ENCODE measurements at regions not wholly inside any gene's neighbourhood (a gene's known extent, or its start where the extent isn't known, plus 50 kb on each side); places are given as distances from the start of the nearest gene placed in this dataset.

DNA sequence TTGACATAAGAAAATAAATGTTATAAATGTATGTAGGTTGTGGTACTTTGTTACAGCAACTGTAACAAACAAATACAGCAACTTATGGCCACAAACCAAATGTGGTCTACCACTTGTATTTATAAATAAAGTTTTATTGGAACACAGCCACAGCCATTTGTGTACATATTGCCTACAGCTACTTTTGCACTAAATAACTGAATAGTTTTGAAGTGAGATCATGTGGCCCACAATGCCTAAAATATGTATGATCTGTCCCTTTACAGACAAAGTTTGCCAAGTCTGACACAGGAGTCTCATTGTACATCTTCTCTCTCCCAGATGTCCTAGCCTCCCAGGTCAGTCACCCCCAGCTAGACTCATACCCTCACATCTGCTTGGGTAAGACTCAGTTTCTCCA is 283.6 kb upstream of the PRDM9 start:
- Histone ChIP-seq H3K27ac (ENCODE audit: low read length) (no peak overlapping the region), H3K9me3 (ENCODE audit: control insufficient read depth, insufficient read depth, low read depth, low read length) (no peaks in the 10 kb centered on the region), H3K27me3 (ENCODE audit: control insufficient read depth, insufficient read depth, low read length) (no peaks in the 10 kb centered on the region), H3K4me3 (ENCODE audit: low read depth in 2 of 2, low read length in 2 of 2) (no peak overlapping the region), H3K4me1 (ENCODE audit: control insufficient read depth, insufficient read depth, low read length) (no peaks in the 10 kb centered on the region), H3K36me3 (ENCODE audit: control insufficient read depth, insufficient read depth, low read length) (no peaks in the 10 kb centered on the region)
- intact Hi-C loops (cut with micrococcal nuclease; ENCODE audit: unreplicated experiment) (no loop called here), in situ Hi-C loops (cut with HindIII; ENCODE audit: low pct_unique_long_range_greater_than_20kb, low sequenced_read_pairs) (no loop called here)
- no peak for ATAC-seq
- DNase-seq (ENCODE audit: low read depth, low spot score) = no peak
- POLR2A ChIA-PET = no interaction called here
- CTCF ChIA-PET = no interaction called here
- BruUV-seq (replicated peaks) = no TSS peak
- TF ChIP-seq SIN3A (IDR thresholded peaks at IDR 0.05; ENCODE audit: borderline replicate concordance, insufficient read depth, low read depth, low read length) = no peak
- TF ChIP-seq TCF7L2 (IDR thresholded peaks at IDR 0.05; ENCODE audit: low read depth, low read length) = no peak
- TF ChIP-seq REST (IDR thresholded peaks at IDR 0.05; ENCODE audit: insufficient read depth in 1 of 2, low read depth in 2 of 2, low read length in 1 of 2) = no peak

GRCh38 chr5:23221831-23222230 is 285.6 kb upstream of the PRDM9 start:
- intact Hi-C loops (cut with micrococcal nuclease; ENCODE audit: unreplicated experiment) = no loop called here
- no peak overlapping the region for H3K27ac ChIP-seq (ENCODE audit: low read length)
- no peak overlapping the region for H3K4me3 ChIP-seq (ENCODE audit: low read depth in 2 of 2, low read length in 2 of 2)
- no TSS peak for BruUV-seq (replicated peaks)
- DNase-seq (ENCODE audit: low read depth, low spot score) = no peak
- no peaks in the 10 kb centered on the region for H3K9me3 ChIP-seq (ENCODE audit: control insufficient read depth, insufficient read depth, low read depth, low read length)
- no peaks in the 10 kb centered on the region for H3K27me3 ChIP-seq (ENCODE audit: control insufficient read depth, insufficient read depth, low read length)
- TF ChIP-seq TCF7L2 (IDR thresholded peaks at IDR 0.05; ENCODE audit: low read depth, low read length) (no peak), CTCF (IDR thresholded peaks at IDR 0.05) (no peak), SIN3A (IDR thresholded peaks at IDR 0.05; ENCODE audit: borderline replicate concordance, insufficient read depth, low read depth, low read length) (no peak), POLR2AphosphoS5 (IDR thresholded peaks at IDR 0.05; ENCODE audit: low read depth, low read length) (no peak), REST (IDR thresholded peaks at IDR 0.05; ENCODE audit: insufficient read depth in 1 of 2, low read depth in 2 of 2, low read length in 1 of 2) (no peak)
- POLR2A ChIA-PET = no interaction called here
- H3K36me3 ChIP-seq (ENCODE audit: control insufficient read depth, insufficient read depth, low read length) = no peaks in the 10 kb centered on the region
- ATAC-seq = no peak
- in situ Hi-C loops (cut with HindIII; ENCODE audit: low pct_unique_long_range_greater_than_20kb, low sequenced_read_pairs) = no loop called here
- CTCF ChIA-PET = interaction anchor here (0.7 kb wide), 1 partner anchor 70 kb away, joined by 3 read pairs; no protein-coding TSS in a partner anchor
- no peaks in the 10 kb centered on the region for H3K4me1 ChIP-seq (ENCODE audit: control insufficient read depth, insufficient read depth, low read length)
